ENCODE measurements at regions not wholly inside any gene's neighbourhood (a gene's known extent, or its start where the extent isn't known, plus 50 kb on each side); places are given as distances from the start of the nearest gene placed in this dataset.

DNA sequence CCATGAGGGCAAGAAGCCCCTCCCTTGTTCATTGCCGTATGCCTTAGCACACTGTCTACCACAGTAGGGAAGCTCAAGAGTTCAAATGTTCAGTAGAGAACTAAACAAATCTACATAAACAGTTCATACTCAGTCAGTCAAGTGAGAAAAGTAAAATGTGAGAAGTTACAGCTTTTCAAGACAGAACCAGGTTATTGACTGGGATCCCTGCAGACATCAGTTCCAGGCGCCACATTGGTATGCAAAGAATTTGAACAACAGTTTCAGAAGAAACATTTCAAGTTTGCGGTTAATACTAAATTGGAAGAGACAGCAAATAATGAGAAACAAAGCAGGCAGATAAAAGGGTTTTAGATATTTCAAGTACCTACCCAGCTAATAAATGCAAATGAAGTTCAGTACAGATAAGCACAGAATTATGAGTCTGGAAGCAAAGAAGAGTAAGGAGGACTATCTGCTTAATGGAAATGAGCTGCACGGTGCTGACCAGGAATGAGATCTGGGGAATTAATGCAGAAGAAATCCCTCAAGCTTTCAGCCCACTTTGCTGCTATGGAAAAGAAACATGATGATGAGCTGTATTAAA, 246.2 kb downstream of the HACE1 start:
- H3K9ac ChIP-seq (ENCODE audit: insufficient read depth, low read depth, low read length): no peak overlapping the region
- TF ChIP-seq ZSCAN12 (CRISPR knock-in tag; IDR thresholded peaks at IDR 0.05) (no peak), EHMT2 (IDR thresholded peaks at IDR 0.05; ENCODE audit: borderline replicate concordance, low read depth, low read length) (no peak), NR2F1 (CRISPR knock-in tag; IDR thresholded peaks at IDR 0.05) (no peak), SIX1 (CRISPR knock-in tag; IDR thresholded peaks at IDR 0.05; ENCODE audit: borderline replicate concordance) (no peak), ZIK1 (CRISPR knock-in tag; IDR thresholded peaks at IDR 0.05; ENCODE audit: borderline replicate concordance, low read depth) (no peak), ZMYM4 (CRISPR knock-in tag; IDR thresholded peaks at IDR 0.05) (no peak), HOXA3 (CRISPR knock-in tag; IDR thresholded peaks at IDR 0.05) (no peak), ZMYM3 (CRISPR knock-in tag; IDR thresholded peaks at IDR 0.05) (no peak), ZNF230 (CRISPR knock-in tag; IDR thresholded peaks at IDR 0.05) (no peak)
- TF ChIP-seq, protein P1, sequence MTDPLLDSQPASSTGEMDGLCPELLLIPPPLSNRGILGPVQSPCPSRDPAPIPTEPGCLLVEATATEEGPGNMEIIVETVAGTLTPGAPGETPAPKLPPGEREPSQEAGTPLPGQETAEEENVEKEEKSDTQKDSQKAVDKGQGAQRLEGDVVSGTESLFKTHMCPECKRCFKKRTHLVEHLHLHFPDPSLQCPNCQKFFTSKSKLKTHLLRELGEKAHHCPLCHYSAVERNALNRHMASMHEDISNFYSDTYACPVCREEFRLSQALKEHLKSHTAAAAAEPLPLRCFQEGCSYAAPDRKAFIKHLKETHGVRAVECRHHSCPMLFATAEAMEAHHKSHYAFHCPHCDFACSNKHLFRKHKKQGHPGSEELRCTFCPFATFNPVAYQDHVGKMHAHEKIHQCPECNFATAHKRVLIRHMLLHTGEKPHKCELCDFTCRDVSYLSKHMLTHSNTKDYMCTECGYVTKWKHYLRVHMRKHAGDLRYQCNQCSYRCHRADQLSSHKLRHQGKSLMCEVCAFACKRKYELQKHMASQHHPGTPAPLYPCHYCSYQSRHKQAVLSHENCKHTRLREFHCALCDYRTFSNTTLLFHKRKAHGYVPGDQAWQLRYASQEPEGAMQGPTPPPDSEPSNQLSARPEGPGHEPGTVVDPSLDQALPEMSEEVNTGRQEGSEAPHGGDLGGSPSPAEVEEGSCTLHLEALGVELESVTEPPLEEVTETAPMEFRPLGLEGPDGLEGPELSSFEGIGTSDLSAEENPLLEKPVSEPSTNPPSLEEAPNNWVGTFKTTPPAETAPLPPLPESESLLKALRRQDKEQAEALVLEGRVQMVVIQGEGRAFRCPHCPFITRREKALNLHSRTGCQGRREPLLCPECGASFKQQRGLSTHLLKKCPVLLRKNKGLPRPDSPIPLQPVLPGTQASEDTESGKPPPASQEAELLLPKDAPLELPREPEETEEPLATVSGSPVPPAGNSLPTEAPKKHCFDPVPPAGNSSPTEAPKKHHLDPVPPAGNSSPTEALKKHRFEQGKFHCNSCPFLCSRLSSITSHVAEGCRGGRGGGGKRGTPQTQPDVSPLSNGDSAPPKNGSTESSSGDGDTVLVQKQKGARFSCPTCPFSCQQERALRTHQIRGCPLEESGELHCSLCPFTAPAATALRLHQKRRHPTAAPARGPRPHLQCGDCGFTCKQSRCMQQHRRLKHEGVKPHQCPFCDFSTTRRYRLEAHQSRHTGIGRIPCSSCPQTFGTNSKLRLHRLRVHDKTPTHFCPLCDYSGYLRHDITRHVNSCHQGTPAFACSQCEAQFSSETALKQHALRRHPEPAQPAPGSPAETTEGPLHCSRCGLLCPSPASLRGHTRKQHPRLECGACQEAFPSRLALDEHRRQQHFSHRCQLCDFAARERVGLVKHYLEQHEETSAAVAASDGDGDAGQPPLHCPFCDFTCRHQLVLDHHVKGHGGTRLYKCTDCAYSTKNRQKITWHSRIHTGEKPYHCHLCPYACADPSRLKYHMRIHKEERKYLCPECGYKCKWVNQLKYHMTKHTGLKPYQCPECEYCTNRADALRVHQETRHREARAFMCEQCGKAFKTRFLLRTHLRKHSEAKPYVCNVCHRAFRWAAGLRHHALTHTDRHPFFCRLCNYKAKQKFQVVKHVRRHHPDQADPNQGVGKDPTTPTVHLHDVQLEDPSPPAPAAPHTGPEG (CRISPR knock-in tag; IDR thresholded peaks at IDR 0.05): no peak
- TF ChIP-seq, protein P2, sequence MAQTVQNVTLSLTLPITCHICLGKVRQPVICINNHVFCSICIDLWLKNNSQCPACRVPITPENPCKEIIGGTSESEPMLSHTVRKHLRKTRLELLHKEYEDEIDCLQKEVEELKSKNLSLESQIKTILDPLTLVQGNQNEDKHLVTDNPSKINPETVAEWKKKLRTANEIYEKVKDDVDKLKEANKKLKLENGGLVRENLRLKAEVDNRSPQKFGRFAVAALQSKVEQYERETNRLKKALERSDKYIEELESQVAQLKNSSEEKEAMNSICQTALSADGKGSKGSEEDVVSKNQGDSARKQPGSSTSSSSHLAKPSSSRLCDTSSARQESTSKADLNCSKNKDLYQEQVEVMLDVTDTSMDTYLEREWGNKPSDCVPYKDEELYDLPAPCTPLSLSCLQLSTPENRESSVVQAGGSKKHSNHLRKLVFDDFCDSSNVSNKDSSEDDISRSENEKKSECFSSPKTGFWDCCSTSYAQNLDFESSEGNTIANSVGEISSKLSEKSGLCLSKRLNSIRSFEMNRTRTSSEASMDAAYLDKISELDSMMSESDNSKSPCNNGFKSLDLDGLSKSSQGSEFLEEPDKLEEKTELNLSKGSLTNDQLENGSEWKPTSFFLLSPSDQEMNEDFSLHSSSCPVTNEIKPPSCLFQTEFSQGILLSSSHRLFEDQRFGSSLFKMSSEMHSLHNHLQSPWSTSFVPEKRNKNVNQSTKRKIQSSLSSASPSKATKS (CRISPR knock-in tag; IDR thresholded peaks at IDR 0.05): no peak
- FAIRE-seq (no peak), DNase-seq (ENCODE audit: low spot score) (peak; percentile 15), ATAC-seq (no peak; the same call in 2 of the 3 replicates)
- H3K27ac ChIP-seq (ENCODE audit: extremely low read length, insufficient read depth, low read length): no peak overlapping the region
- WGBS (ENCODE audit: low lambda C conversion rate): 13% methylated on average over 4 of the region's 4 CpGs
- no peaks in the 10 kb centered on the region for H3K9me3 ChIP-seq (ENCODE audit: low read length)
- in situ Hi-C loops (cut with HindIII; ENCODE audit: extremely low pct_ligation_motif_present, low pct_unique_long_range_greater_than_20kb) (no loop called here), intact Hi-C loops (cut with micrococcal nuclease; ENCODE audit: unreplicated experiment) (no loop called here)
- no peaks in the 10 kb centered on the region for H3K79me2 ChIP-seq (ENCODE audit: insufficient read depth, low read length)
- no peak overlapping the region for H3K4me2 ChIP-seq (ENCODE audit: low read depth, low read length)
- no TSS peak for BruUV-seq (replicated peaks)
- CTCF ChIA-PET (ENCODE audit: low intra/inter-chr PET ratio, low total read pairs): no interaction called here
- POLR2A ChIA-PET: no interaction called here
- no peaks in the 10 kb centered on the region; a peak in 1 of 5 replicates for H3K27me3 ChIP-seq (ENCODE audit: control insufficient read depth in 1 of 2, insufficient read depth in 2 of 2, low read length in 2 of 2)
- H2AFZ ChIP-seq (ENCODE audit: low read length): no peak overlapping the region
- H3K4me3 ChIP-seq (replicated peaks in 1 of 3; ENCODE audit: insufficient read depth in 1 of 3, low read depth in 2 of 3, low read length in 3 of 3): no peak overlapping the region
- peaks cover 7% of the 10 kb centered on the region; the same call in 1 of the 2 replicates for H3K4me1 ChIP-seq (ENCODE audit: insufficient read depth, low read length)
- no peaks in the 10 kb centered on the region for H3K36me3 ChIP-seq (replicated peaks in 1 of 2; ENCODE audit: control insufficient read depth in 1 of 2, insufficient read depth in 2 of 2, low read length in 2 of 2)
- H4K20me1 ChIP-seq (ENCODE audit: insufficient read depth, low read length): no peaks in the 10 kb centered on the region

All from HepG2 (cell line).